ENCODE measurements at regions not wholly inside any gene's neighbourhood (a gene's known extent, or its start where the extent isn't known, plus 50 kb on each side); places are given as distances from the start of the nearest gene placed in this dataset.

DNA sequence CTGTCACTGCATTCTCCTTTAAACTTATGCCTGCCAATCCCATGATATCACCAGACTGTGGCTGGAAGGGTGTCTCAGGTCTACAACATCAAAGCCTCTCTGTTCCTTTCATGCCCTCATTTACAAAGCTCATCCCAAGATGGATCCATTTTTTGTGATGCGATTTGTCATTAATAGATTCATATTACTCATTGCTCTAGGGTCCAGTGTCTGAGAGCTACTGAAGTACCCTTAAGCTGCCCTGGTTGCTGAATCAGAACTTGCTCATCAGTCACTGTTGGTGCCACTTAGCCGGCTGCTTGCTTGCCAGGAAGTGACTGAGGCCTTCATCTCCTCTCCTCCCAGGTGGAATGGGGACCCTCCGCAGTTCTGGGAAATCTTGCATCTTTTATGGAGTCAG lies 395.5 kb upstream of the BOD1L1 start:
- TF ChIP-seq, protein P1, sequence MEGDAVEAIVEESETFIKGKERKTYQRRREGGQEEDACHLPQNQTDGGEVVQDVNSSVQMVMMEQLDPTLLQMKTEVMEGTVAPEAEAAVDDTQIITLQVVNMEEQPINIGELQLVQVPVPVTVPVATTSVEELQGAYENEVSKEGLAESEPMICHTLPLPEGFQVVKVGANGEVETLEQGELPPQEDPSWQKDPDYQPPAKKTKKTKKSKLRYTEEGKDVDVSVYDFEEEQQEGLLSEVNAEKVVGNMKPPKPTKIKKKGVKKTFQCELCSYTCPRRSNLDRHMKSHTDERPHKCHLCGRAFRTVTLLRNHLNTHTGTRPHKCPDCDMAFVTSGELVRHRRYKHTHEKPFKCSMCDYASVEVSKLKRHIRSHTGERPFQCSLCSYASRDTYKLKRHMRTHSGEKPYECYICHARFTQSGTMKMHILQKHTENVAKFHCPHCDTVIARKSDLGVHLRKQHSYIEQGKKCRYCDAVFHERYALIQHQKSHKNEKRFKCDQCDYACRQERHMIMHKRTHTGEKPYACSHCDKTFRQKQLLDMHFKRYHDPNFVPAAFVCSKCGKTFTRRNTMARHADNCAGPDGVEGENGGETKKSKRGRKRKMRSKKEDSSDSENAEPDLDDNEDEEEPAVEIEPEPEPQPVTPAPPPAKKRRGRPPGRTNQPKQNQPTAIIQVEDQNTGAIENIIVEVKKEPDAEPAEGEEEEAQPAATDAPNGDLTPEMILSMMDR (IDR thresholded peaks at IDR 0.05) = no peak
- no peak for TF ChIP-seq POLR2A (IDR thresholded peaks at IDR 0.05)

All from adrenal gland (tissue), 5 donors.